IMR-90 (cell line): ENCODE measurements at regions not wholly inside any gene's neighbourhood (a gene's known extent, or its start where the extent isn't known, plus 50 kb on each side); places are given as distances from the start of the nearest gene placed in this dataset.

Source experiments
- ATAC-seq: fragments of 200-7000 bp; cut with Tn5 transposase; 2 replicates; pipeline ENCODE4 v1.9.1; 2020; ENCODE audit warnings: low read depth, mild to moderate bottlenecking, moderate library complexity
- BruUV-seq: library from RNA; stranded (reverse); fragments of 400-500 nt; replicated peaks from 2 replicates; lab custom pipeline; 2021; lab: Mats Ljungman, UMichigan
- CTCF ChIA-PET: fragments of 300-600 bp; formaldehyde crosslinking; extraction: SDS; loops from one replicate; lab custom pipeline; 2021; ENCODE audit warnings: antibody characterized with exemption; lab: Yijun Ruan, JAX
- POLR2A ChIA-PET: fragments of 300-600 bp; sonication (Branson Sonifier 250); formaldehyde crosslinking; loops from one replicate; lab custom pipeline; 2022; ENCODE audit warnings: antibody characterized with exemption; ENCODE audit not compliant: unreplicated experiment; lab: Charles Lee
- DNase-seq: peaks from one replicate; pipeline ENCODE4 v3.0.0; 2013
- H2AFZ ChIP-seq: replicated peaks from 2 replicates; pipeline ENCODE3; 2013; ENCODE audit warnings: low read length, mild to moderate bottlenecking; ENCODE audit not compliant: poor library complexity
- H2AK5ac ChIP-seq: 2 replicates; pipeline ENCODE4 v1.6.1; 2013; ENCODE audit warnings: low read depth, low read length, inconsistent platforms
- H2AK9ac ChIP-seq: replicated peaks from 2 replicates; pipeline ENCODE3; 2013; ENCODE audit warnings: mild to moderate bottlenecking, low read depth, low read length, moderate library complexity; ENCODE audit not compliant: poor library complexity
- H2BK120ac ChIP-seq: 2 replicates; pipeline ENCODE4 v1.6.1; 2013; ENCODE audit warnings: low read depth, low read length, inconsistent platforms
- H2BK15ac ChIP-seq: 3 replicates; pipeline ENCODE4 v1.6.1; 2013; ENCODE audit warnings: low read depth, low read length, inconsistent platforms
- H2BK20ac ChIP-seq: 2 replicates; pipeline ENCODE4 v1.6.1; 2013; ENCODE audit warnings: low read depth, mild to moderate bottlenecking, inconsistent platforms, low read length, moderate library complexity
- H2BK5ac ChIP-seq: 2 replicates; pipeline ENCODE4 v1.6.1; 2013; ENCODE audit warnings: mild to moderate bottlenecking, low read depth, low read length, inconsistent platforms; ENCODE audit not compliant: poor library complexity, severe bottlenecking
- H3K14ac ChIP-seq: replicated peaks from 2 replicates; pipeline ENCODE4 v1.6.1; 2013; ENCODE audit warnings: low read depth, low read length, inconsistent platforms
- H3K18ac ChIP-seq: 2 replicates; pipeline ENCODE4 v1.6.1; 2013; ENCODE audit warnings: low read depth, low read length, control low read depth
- H3K23ac ChIP-seq: 2 replicates; pipeline ENCODE4 v1.6.1; 2013; ENCODE audit warnings: low read depth, low read length, inconsistent platforms
- H3K27ac ChIP-seq: 2 replicates; pipeline ENCODE4 v1.5.1; 2013; ENCODE audit warnings: mild to moderate bottlenecking, control low read depth, low read length; ENCODE audit not compliant: insufficient read depth
- H3K27me3 ChIP-seq: 2 replicates; pipeline ENCODE4 v1.6.1; 2013; ENCODE audit warnings: low read length; ENCODE audit not compliant: control insufficient read depth, insufficient read depth
- H3K36me3 ChIP-seq: 2 replicates; pipeline ENCODE4 v1.6.1; 2013; ENCODE audit warnings: low read length, mixed read lengths; ENCODE audit not compliant: control insufficient read depth, insufficient read depth
- H3K4ac ChIP-seq: 2 replicates; pipeline ENCODE4 v1.6.1; 2013; ENCODE audit warnings: low read depth, low read length, inconsistent platforms
- H3K4me1 ChIP-seq: 2 replicates; pipeline ENCODE4 v1.6.1; 2013; ENCODE audit warnings: low read length, mixed read lengths; ENCODE audit not compliant: control insufficient read depth, insufficient read depth
- H3K4me2 ChIP-seq: 2 replicates; pipeline ENCODE4 v1.6.1; 2013; ENCODE audit warnings: low read depth, mild to moderate bottlenecking, control low read depth, low read length, moderate library complexity
- H3K4me3 ChIP-seq: 2 replicates; pipeline ENCODE4 v1.5.1; 2013; ENCODE audit warnings: low read depth, mild to moderate bottlenecking, control low read depth, low read length, moderate library complexity; ENCODE audit not compliant: insufficient read depth
- H3K56ac ChIP-seq: 2 replicates; pipeline ENCODE4 v1.6.1; 2013; ENCODE audit warnings: low read length, inconsistent platforms; ENCODE audit not compliant: insufficient read depth; ENCODE audit errors: extremely low read depth
- H3K79me1 ChIP-seq, 2 experiments: 2 replicates each; pipeline ENCODE4 v1.6.1; 2013; ENCODE audit warnings: low read length in 2 of 2, inconsistent platforms in 1 of 2, low read depth in 1 of 2
- H3K9ac ChIP-seq: 2 replicates; pipeline ENCODE4 v1.6.1; 2013; ENCODE audit warnings: low read depth, low read length, control low read depth
- H3K9me1 ChIP-seq: 2 replicates; pipeline ENCODE4 v1.6.1; 2013; ENCODE audit warnings: low read length, inconsistent platforms; ENCODE audit not compliant: insufficient read depth
- H3K9me3 ChIP-seq: 2 replicates; pipeline ENCODE4 v1.6.1; 2013; ENCODE audit warnings: low read length; ENCODE audit not compliant: control insufficient read depth, insufficient read depth
- H4K20me1 ChIP-seq: 2 replicates; pipeline ENCODE4 v1.6.1; 2013; ENCODE audit warnings: low read length, inconsistent platforms; ENCODE audit not compliant: insufficient read depth
- H4K5ac ChIP-seq: 2 replicates; pipeline ENCODE4 v1.6.1; 2013; ENCODE audit warnings: mild to moderate bottlenecking, low read depth, low read length, control low read depth
- H4K8ac ChIP-seq, 2 experiments: 2 replicates each; pipeline ENCODE4 v1.6.1; 2013; ENCODE audit warnings: low read depth in 2 of 2, low read length in 2 of 2, control low read depth in 1 of 2, inconsistent platforms in 1 of 2
- H4K91ac ChIP-seq: 2 replicates; pipeline ENCODE4 v1.6.1; 2013; ENCODE audit warnings: low read depth, low read length, inconsistent platforms; ENCODE audit not compliant: insufficient read depth
- CEBPB ChIP-seq: IDR thresholded peaks from 2 replicates; pipeline ENCODE4 v1.6.1; 2012; ENCODE audit warnings: low read depth, low read length, improper control_type of control experiment
- CHD1 ChIP-seq: IDR thresholded peaks from 2 replicates; pipeline ENCODE4 v1.6.1; 2012; ENCODE audit warnings: low read depth, low read length, improper control_type of control experiment
- CTCF ChIP-seq: conservative IDR thresholded peaks from 2 replicates; pipeline ENCODE4 v1.5.1; 2012; ENCODE audit warnings: mild to moderate bottlenecking, low read depth, low read length, improper control_type of control experiment
- ELK1 ChIP-seq: fragments of 150-350 bp; IDR thresholded peaks from 2 replicates; pipeline ENCODE4 v1.6.1; 2016; ENCODE audit warnings: low read depth, mild to moderate bottlenecking, low read length, moderate library complexity, borderline replicate concordance
- FOS ChIP-seq: fragments of 150-350 bp; IDR thresholded peaks from 2 replicates; pipeline ENCODE4 v1.6.1; 2016; ENCODE audit warnings: low read depth, low read length
- MAFK ChIP-seq: IDR thresholded peaks from 2 replicates; pipeline ENCODE4 v1.6.1; 2012; ENCODE audit warnings: low read depth, low read length, improper control_type of control experiment
- MXI1 ChIP-seq: IDR thresholded peaks from 2 replicates; pipeline ENCODE4 v1.6.1; 2012; ENCODE audit warnings: low read depth, mild to moderate bottlenecking, low read length, moderate library complexity, borderline replicate concordance
- POLR2A ChIP-seq: IDR thresholded peaks from 2 replicates; pipeline ENCODE4 v1.6.1; 2012; ENCODE audit warnings: mild to moderate bottlenecking, low read depth, low read length
- RAD21 ChIP-seq: IDR thresholded peaks from 2 replicates; pipeline ENCODE4 v1.6.1; 2012; ENCODE audit warnings: low read length, improper control_type of control experiment
- RCOR1 ChIP-seq: IDR thresholded peaks from 2 replicates; pipeline ENCODE4 v1.6.1; 2012; ENCODE audit warnings: mild to moderate bottlenecking, low read length, improper control_type of control experiment; ENCODE audit not compliant: insufficient replicate concordance
- SMC3 ChIP-seq: fragments of 150-350 bp; IDR thresholded peaks from 2 replicates; pipeline ENCODE4 v1.6.1; 2016; ENCODE audit warnings: low read depth, mild to moderate bottlenecking, antibody characterized with exemption, low read length, moderate library complexity
- USF2 ChIP-seq: fragments of 150-350 bp; IDR thresholded peaks from 2 replicates; pipeline ENCODE4 v1.6.1; 2017; ENCODE audit warnings: mild to moderate bottlenecking, antibody characterized with exemption, low read length, low read depth
- WGBS, 2 experiments: methylation state at CpG; one replicate each; pipeline versions ENCODE4 v1.1.5 to v1.1.7; 2013; ENCODE audit warnings: missing lambda C conversion rate in 2 of 2; ENCODE audit not compliant: insufficient read length in 1 of 2; ENCODE audit errors: extremely low coverage in 2 of 2; 5-methylcytosine and 5-hydroxymethylcytosine counted together
- dilution Hi-C: fragments of 300-500 bp; cut with HindIII; formaldehyde crosslinking; loops from one replicate; pipeline ENCODE4 v1.14.3; 2018; ENCODE audit warnings: low sequenced_read_pairs; ENCODE audit not compliant: unreplicated experiment
- in situ Hi-C: fragments of 300-500 bp; cut with MboI; formaldehyde crosslinking; loops from 3 replicates; pipeline ENCODE4 v1.14.3; 2019; ENCODE audit warnings: low sequenced_read_pairs, inconsistent platforms, mixed read lengths
- intact Hi-C: fragments of 100-400 bp; cut with micrococcal nuclease; formaldehyde crosslinking; loops from 2 replicates; pipeline ENCODE4 v1.10.0; 2022

GRCh38 chr10:113454341-113455061 lies 98.4 kb upstream of the HABP2 start:
- H3K56ac ChIP-seq, result no peak overlapping the region
- no peaks in the 10 kb centered on the region for H3K9me1 ChIP-seq
- peak; percentile 46 for TF ChIP-seq RAD21
- TF ChIP-seq SMC3, result peak; percentile 37
- no peak for TF ChIP-seq POLR2A
- no peak for TF ChIP-seq FOS
- no peak for TF ChIP-seq RCOR1
- TF ChIP-seq CTCF, result peak; percentile 52
- TF ChIP-seq MXI1, result no peak
- TF ChIP-seq MAFK, result no peak
- TF ChIP-seq CHD1, result no peak
- no peak for TF ChIP-seq CEBPB
- TF ChIP-seq ELK1, result no peak
- TF ChIP-seq USF2, result no peak
- no peaks in the 10 kb centered on the region for H3K36me3 ChIP-seq
- H3K9me3 ChIP-seq, result no peaks in the 10 kb centered on the region
- no peaks in the 10 kb centered on the region; the same call in none of the 2 replicates for H3K27me3 ChIP-seq
- no peak overlapping the region for H4K5ac ChIP-seq
- peak; percentile 83 for ATAC-seq
- H3K18ac ChIP-seq, result no peak overlapping the region
- no peak overlapping the region for H2AK5ac ChIP-seq
- WGBS, 2 experiments, result 0% methylated on average over 7 of the region's 15 CpGs; no CpG with 5 or more reads in 1 of the 2 experiments
- ChIA-PET POLR2A (no interaction called here), CTCF (interaction anchor here (0.5 to 0.6 kb wide), 3 partner anchors 12 to 71 kb away, joined by 3 to 5 read pairs (median 3); no protein-coding TSS in a partner anchor)
- peak; percentile 12 for DNase-seq
- in situ Hi-C loops, result no loop called here
- H3K4me1 ChIP-seq, result no peaks in the 10 kb centered on the region
- no peak overlapping the region for H4K91ac ChIP-seq
- H3K23ac ChIP-seq, result no peak overlapping the region
- no peak overlapping the region for H2BK15ac ChIP-seq
- dilution Hi-C loops, result no loop called here
- BruUV-seq, result no TSS peak
- no peaks in the 10 kb centered on the region for H4K20me1 ChIP-seq
- H4K8ac ChIP-seq, result no peak overlapping the region
- H3K14ac ChIP-seq, result no peak overlapping the region
- H2AFZ ChIP-seq, result peak overlapping the region; percentile 77
- H2BK120ac ChIP-seq, result no peak overlapping the region
- H3K27ac ChIP-seq, result no peak overlapping the region
- intact Hi-C loops, result loop anchor here (10.0 kb wide), 1 partner anchor 980 kb away; no protein-coding TSS in a partner anchor
- H3K4ac ChIP-seq, result no peak overlapping the region
- no peak overlapping the region for H3K4me3 ChIP-seq
- H2BK20ac ChIP-seq, result no peak overlapping the region
- peak overlapping the region; percentile 45 for H2AK9ac ChIP-seq
- no peak overlapping the region for H3K9ac ChIP-seq
- no peak overlapping the region for H2BK5ac ChIP-seq
- no peaks in the 10 kb centered on the region for H3K79me1 ChIP-seq
- no peak overlapping the region; the same call in 1 of the 2 replicates for H3K4me2 ChIP-seq
